ENCODE measurements at regions not wholly inside any gene's neighbourhood (a gene's known extent, or its start where the extent isn't known, plus 50 kb on each side); places are given as distances from the start of the nearest gene placed in this dataset.

DNA sequence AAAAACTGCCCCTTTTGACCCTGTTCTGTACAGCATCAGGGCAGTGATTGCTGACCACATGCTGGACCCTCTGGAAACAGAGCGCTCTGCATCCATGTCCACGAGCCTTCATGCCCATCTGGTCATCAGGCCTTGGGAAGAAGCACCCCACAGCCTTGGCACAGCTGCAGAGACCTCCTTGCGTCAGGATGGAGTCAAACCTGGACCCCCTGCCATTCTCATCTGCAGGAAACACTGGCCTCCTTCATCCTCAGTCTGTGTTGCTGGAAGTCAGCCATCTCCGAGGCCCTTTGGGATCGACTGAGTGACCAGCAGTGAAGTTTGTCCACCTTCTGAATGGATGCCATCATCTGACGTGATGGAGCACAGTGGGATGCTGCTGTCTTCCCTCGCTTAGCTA is 2138.3 kb upstream of the DEFB115 start:
- TF ChIP-seq CTCF (conservative IDR thresholded peaks at IDR 0.05; ENCODE audit: low read length) (no peak), EZH2phosphoT487 (IDR thresholded peaks at IDR 0.05; ENCODE audit: borderline replicate concordance, low read depth, low read length) (no peak)
